ENCODE measurements at regions not wholly inside any gene's neighbourhood (a gene's known extent, or its start where the extent isn't known, plus 50 kb on each side); places are given as distances from the start of the nearest gene placed in this dataset.

DNA sequence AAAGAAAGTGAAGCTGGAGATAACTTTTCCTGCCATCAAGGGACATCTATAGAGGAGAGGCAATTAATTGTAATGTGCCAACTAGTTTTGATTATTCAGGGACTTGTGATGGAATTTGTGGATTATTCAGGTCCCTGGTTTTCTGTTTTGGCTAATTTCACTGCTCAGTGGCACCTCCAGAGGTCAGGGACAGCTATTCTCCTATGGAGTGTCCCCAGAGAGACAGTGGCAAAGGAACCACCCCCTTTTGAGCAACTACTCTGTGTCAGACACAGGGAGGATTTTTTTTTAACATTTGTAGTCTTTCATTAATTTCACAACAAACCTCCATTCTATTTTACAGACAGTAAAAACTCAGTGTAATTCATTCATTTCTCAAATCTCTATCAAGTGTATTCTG, 206.0 kb upstream of the SPRED2 start:
- ChIA-PET CTCF (interaction anchor here (1.5 to 2.2 kb wide), 2 partner anchors 18 to 28 kb away, joined by 4 to 8 read pairs; no protein-coding TSS in a partner anchor), POLR2A (no interaction called here)
- no peak for DNase-seq (ENCODE audit: extremely low spot score)
- TF ChIP-seq CTCF (IDR thresholded peaks at IDR 0.05; ENCODE audit: control extremely low read depth, extremely low read depth, low read depth, missing control alignments) = no peak

- ChIA-PET POLR2A (no interaction called here), CTCF (interaction anchor here (1.5 kb wide), 1 partner anchor 30 kb away, joined by 4 read pairs; no protein-coding TSS in a partner anchor)
- no peak for DNase-seq (ENCODE audit: extremely low spot score)
- TF ChIP-seq CTCF (IDR thresholded peaks at IDR 0.05; ENCODE audit: control extremely low read depth, extremely low read depth, low read depth, missing control alignments) = no peak
Measured at GRCh38 chr2:65636813-65637483, 204.5 kb upstream of the SPRED2 start.

DNA sequence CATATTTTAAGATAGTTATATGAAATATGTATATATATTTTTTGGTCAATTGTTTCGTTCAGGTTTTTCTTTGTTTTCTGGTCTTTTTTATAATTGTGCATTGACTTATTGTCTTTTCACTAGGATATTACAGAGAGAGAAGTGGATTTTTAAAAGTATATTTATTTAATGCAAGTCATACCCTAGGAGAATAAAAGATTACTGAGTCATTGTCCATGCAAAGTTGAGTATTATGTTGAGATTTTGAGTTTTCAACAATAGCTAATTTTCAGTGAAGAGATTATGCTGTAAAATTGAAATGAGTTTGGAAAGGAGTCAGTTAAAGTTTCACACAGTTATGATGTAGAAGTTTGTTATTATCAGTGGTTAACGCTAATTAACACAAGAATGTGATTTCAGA, 203.6 kb upstream of the SPRED2 start:
- ChIA-PET POLR2A (no interaction called here), CTCF (no interaction called here)
- no peak for DNase-seq (ENCODE audit: extremely low spot score)
- no peak for TF ChIP-seq CTCF (IDR thresholded peaks at IDR 0.05; ENCODE audit: control extremely low read depth, extremely low read depth, low read depth, missing control alignments)

- ChIA-PET CTCF (interaction anchor here (0.9 kb wide), 1 partner anchor 28 kb away, joined by 3 read pairs; no protein-coding TSS in a partner anchor), POLR2A (no interaction called here)
- DNase-seq (ENCODE audit: extremely low spot score) = no peak
- no peak for TF ChIP-seq CTCF (IDR thresholded peaks at IDR 0.05; ENCODE audit: control extremely low read depth, extremely low read depth, low read depth, missing control alignments)
Measured at GRCh38 chr2:65634304-65634703, 201.9 kb upstream of the SPRED2 start.

DNA sequence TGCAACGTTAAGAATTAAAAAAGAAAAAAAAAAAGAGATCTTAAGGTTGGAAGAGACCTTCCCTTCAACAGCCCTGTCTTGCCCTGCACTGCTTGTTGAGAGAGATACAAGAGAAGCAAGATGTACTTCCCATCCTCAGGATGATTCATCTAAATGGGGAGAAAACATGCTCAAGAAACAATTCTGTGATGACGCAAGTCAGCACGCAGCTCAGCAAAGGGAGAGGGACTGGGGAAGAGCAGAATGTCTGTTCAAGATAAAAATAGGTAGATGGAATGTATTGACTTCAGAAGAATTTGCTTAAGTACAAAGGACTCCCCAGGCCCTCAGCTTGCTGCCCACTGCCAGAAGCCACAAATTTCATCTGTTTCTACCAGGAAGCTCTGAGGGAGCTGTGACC, 198.2 kb upstream of the SPRED2 start:
- ChIA-PET CTCF (interaction anchor here (1.3 to 3.4 kb wide), 2 partner anchors 9 to 10 kb away, joined by 5 to 17 read pairs; no protein-coding TSS in a partner anchor), POLR2A (no interaction called here)
- no peak for DNase-seq (ENCODE audit: extremely low spot score)
- no peak for TF ChIP-seq CTCF (IDR thresholded peaks at IDR 0.05; ENCODE audit: control extremely low read depth, extremely low read depth, low read depth, missing control alignments)

- ChIA-PET POLR2A (no interaction called here), CTCF (interaction anchor here (1.8 kb wide), 1 partner anchor 12 kb away, joined by 4 read pairs; no protein-coding TSS in a partner anchor)
- DNase-seq (ENCODE audit: extremely low spot score) = no peak
- no peak for TF ChIP-seq CTCF (IDR thresholded peaks at IDR 0.05; ENCODE audit: control extremely low read depth, extremely low read depth, low read depth, missing control alignments)
Measured at GRCh38 chr2:65628156-65628555, 195.8 kb upstream of the SPRED2 start.

Measured in GM10248 (cell line).